ENCODE measurements at regions not wholly inside any gene's neighbourhood (a gene's known extent, or its start where the extent isn't known, plus 50 kb on each side); places are given as distances from the start of the nearest gene placed in this dataset.
A peak's percentile ranks its signal among the peaks of the same experiment; 100 is the strongest.
"Not testable (repeated sequence)": the region's sequence is repeated elsewhere in the genome, so short reads cannot be mapped to it uniquely, and the experiment has no call there.

GRCh38 chr6:137399881-137400443 lies 94.2 kb downstream of the OLIG3 start:
- DNase-seq (ENCODE audit: low spot score): no peak

DNA sequence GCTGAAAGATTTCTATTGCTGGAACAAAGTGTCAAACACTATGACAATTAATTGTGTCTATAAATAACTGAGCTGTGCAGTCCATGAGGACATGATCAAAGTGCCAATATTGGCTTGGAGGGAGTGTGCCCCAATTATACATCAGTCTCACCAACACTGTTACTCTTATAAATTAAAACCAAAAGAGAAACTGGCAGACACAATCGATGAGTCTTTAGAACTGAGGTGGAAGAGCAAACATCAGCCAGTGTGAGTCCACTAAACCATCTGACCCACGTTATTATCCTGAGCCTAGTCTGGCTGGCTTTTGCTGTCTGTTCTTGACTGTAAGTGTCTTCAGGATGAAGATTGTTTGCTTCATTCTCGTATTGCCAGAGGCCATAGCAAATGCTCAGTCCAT lies 98.9 kb downstream of the OLIG3 start:
- DNase-seq (ENCODE audit: low spot score): no peak

DNA sequence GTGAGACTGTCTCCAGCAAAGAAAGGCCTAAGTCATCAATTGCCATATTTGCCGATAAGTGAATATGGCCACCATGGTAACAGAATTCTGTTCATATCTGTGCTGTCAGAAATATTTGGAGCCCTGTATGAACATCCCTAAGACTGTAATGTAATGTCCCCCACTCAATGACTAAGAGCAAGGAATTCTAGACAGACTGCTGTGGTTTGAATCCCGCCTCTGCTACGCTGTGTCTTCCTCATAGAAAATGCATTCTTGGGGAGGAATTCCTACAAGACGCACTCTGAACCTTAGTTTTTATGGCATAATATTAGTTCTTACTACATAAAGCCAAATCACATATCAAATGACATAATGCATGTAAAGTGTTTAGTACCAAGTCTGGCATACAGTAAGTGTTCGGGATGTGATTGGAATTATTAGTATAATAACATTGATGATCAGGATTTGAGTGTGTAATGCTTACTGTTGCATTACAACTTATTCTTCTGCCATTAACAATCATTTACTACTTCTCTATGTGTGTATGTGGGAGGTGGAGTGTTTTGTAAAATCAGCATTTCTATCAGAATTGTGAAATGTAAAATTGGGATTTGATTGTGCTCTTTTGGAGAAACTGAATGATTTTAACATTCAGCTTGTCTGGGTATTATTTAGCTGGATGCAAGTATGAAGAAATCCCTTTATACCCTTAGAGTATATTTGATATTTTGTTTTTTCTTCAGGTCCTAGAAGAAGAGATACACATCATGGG lies 103.0 kb downstream of the OLIG3 start:
- DNase-seq (ENCODE audit: low spot score): no peak

DNA sequence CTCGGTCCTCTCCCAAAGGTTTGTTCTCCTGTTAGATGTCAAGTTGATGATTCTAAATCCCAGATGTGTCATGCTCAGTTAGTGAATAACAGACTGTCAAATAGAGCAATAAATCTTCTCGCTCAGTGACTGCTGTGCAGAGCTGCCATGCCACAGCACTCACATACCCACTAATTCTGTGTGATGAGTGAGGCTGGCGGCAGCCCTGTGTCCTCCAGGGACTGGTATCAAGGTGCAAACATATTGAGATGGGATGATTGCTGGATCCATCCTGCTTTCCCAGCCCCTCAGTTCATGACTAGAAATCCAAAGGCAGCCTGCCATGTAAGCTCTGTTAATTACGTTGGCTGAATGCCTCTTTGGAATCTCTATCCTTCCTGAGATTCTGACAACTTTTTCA lies 103.9 kb downstream of the OLIG3 start:
- no peak for DNase-seq (ENCODE audit: low spot score)

DNA sequence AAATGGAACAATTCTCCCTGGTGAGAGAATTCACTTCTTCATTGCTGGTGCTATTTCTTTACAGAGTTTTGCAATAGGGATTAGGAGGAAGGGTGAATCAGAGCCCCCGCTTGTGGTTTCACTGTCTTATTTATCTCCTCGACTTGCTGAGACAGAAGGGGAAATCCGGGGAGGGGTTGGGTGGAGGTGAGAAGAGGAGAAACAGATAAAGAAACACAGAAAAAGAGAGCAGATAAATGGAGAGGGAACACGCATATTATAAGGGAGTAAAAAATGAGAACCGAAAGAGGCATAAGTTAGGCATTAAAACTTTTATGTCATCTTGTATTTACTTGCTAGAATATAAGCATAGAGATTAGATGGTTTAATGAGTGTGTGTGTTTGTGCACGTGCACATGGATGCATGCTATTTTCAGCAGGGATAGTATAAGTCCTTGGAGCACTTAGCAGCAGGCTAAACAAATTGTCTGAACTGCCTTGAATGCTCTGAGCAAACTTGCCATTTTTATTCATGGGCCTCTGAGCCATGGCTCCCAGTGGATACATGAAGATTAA lies 105.0 kb downstream of the OLIG3 start:
- DNase-seq (ENCODE audit: low spot score): peak; percentile 38

DNA sequence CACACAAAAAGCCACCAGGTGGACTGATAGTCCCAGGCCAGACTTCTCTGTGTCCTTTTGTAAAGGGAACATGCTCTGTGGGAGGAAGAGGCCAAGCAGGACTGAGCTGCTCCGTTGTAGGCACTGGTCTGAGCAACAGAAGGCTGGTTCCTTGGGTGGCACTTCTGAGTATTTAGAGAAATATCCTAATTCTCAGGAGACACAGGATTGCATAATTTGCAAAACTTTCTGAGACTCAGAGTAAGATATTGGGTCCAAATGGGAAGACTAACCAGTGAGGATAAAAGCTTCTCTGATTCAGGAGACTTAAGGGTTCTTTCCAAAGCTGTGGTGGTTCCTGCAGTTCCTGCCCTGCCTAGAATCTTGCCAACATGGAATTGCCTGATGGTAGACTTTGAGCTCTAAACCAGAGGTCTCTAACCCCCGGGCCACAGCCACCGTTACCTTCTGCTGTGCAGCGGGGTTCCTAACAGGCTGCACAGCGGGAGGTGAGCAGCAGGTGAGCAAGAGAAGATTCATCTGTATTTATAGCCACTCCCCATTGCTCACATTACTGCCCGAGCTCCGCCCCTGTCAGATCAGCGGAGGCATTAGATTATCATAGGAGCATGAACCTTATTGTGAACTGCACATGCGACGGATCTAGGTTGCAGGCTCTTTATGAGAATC lies 107.0 kb downstream of the OLIG3 start:
- DNase-seq (ENCODE audit: low spot score): no peak

DNA sequence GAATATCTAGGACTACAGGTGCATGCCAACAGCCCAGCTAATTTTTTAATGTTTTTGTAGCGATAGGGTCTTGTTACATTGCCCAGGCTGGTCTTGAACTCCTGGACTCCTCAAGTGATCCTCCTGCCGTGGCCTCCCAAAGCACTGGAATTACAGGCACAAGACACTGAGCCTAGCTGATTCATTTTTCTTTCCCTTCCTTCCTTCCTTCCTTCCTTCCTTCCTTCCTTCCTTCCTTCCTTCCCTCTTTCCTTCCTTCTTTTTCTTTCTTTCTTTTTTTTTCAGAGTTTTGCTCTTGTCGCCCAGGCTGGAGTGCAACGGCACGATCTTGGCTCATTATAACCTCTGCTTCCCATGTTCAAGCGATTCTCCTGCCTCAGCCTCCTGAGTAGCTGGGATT lies 110.9 kb downstream of the OLIG3 start:
- not testable (repeated sequence) for DNase-seq (ENCODE audit: low spot score)

DNA sequence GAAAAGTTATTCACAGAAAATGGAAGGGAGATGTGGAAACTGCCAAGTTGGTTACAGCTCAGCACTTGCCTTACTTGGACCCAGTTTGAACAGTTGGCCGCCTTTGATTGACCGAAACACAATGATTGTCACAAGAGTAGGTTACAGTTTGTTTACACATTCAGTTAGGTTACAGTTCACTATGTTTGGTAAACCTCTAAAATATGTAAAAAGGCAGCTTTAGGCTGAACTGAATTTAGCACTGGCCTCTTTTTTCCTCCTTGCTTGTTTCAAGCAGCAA lies 116.2 kb downstream of the OLIG3 start:
- no peak for DNase-seq (ENCODE audit: low spot score)

- DNase-seq (ENCODE audit: low spot score): no peak
Observed at GRCh38 chr6:137373296-137373695, 120.9 kb downstream of the OLIG3 start.

DNA sequence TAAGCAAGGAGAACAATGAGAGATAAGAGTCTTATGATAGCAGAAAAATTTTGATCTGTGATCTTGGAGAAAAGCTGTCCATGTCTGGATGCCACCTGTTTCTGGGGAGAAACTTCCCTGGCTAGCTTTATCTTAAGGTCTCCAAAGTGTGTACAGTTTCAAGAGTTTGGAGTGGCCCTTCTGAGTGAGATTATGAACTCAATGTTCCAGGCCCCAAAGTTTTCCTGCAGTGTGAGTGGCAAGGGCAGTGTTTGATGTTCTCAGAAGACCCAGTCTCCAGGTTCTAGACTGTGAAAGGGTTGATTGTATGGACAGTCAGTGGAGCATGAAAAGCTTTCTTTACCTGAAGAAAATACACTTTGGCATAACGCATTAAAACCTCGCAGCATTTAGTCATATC lies 121.7 kb downstream of the OLIG3 start:
- no peak for DNase-seq (ENCODE audit: low spot score)

DNA sequence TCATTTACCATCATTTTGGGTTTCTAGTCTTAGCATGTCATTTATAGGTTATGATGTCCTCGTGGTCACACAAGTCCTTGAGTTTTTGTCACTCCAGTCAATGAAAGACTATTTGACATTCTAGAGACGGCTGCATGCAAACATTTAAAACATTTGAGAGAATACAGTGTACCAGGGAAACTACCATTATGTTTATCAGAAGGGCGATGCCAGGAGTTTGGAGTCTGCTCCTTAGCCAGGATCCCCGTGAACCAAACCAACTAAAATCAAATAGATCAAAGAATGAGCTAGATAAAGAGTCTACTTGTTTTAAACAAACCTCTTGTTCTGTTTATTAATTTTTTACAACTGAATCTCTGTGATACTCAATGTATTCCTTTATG lies 122.6 kb downstream of the OLIG3 start:
- no peak for DNase-seq (ENCODE audit: low spot score)

- DNase-seq (ENCODE audit: low spot score): no peak
Observed at GRCh38 chr6:137370871-137371633, 123.1 kb downstream of the OLIG3 start.

- DNase-seq (ENCODE audit: low spot score): no peak
Observed at GRCh38 chr6:137369136-137369535, 125.1 kb downstream of the OLIG3 start.

- no peak for DNase-seq (ENCODE audit: low spot score)
Observed at GRCh38 chr6:137365707-137366437, 128.3 kb downstream of the OLIG3 start.

DNA sequence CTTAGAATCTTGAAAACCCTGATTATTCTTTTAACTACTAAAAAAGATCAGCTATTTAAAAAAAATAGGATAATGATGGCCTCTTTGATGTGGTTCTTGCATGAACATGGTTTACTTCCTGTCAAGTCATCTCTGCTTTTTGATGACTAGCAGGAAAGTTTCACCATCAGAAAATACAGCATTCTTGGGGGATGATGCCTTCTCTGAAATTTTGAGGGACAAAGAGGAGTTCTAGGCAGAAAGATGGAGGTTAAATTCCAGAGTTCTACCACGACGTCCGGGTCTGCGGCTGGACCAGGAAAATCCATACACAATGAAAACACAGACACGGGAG lies 130.4 kb downstream of the OLIG3 start:
- no peak for DNase-seq (ENCODE audit: low spot score)

DNA sequence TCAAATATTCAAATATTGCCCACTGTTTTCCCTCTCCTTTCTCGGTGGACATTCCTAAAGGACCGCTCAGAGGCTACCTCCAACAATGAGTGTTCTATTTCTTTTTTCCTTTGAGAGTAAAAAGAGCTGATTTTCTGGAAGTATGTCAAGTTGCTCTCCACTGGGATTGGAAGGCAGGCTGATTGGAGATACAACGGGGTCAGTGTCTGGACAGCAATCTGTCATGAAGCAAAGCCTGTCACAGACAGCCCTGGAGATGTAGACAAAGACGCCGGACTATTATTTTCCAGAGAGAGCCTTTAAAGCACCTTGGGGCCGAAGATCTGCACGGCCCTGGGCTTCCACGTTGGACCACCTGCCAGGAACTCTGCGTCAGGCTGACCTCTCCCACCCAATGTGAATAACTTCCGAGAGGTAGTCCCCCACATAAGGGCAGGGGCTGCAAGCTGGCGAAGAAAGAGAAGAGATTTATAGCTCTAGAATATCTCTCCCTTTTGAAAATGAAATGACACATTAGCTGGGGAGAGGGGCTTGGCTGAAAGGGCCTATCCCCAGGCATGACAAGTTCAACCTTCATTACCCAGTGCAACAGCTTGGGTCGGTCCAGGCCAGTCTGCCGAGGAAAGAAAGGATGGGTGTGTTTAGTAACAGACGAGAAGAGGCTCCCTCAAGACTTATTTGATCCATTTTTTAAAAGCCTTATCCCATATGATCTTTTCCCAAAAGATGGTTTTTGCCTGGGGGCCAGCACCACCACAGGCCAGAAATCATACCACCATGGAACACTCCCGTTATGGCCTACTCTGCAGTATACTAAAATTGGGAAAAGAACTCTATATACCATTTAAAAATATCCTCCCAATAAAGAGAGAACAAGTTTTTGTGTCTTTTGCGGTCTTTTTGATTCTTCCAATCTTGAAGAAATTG lies 131.1 kb downstream of the OLIG3 start:
- DNase-seq (ENCODE audit: low spot score): peak; percentile 89

DNA sequence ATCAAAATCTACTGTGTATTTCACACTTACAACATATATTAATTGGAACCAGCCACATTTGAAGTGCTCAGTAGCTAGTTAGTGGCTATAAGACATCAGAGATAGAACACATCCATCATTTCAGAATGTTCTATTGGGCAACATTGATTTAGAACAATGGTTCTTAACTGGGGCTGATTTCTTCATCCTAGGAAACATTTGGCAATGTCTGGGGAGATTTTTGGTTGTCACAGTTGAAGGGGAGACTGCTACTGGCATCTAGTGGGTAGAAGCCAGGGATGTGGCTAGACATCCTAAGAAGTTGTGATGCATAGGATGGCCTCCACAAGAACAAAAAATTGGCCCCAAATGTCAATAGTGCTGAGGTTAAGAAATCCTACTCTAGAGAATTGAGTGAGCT lies 132.5 kb downstream of the OLIG3 start:
- no peak for DNase-seq (ENCODE audit: low spot score)

- DNase-seq (ENCODE audit: low spot score): no peak
Observed at GRCh38 chr6:137358273-137358672, 135.9 kb downstream of the OLIG3 start.

- no peak for DNase-seq (ENCODE audit: low spot score)
Observed at GRCh38 chr6:137357948-137358266, 136.3 kb downstream of the OLIG3 start.

- DNase-seq (ENCODE audit: low spot score): no peak
Observed at GRCh38 chr6:137357263-137357947, 136.8 kb downstream of the OLIG3 start.

Data from globus pallidus (tissue), 1 donor.